SK-N-MC (cell line): ENCODE measurements at regions not wholly inside any gene's neighbourhood (a gene's known extent, or its start where the extent isn't known, plus 50 kb on each side); places are given as distances from the start of the nearest gene placed in this dataset.

ENCODE experiments used
- EZH2 ChIP-seq: fragments of 200-600 bp; sonication (generic); IDR thresholded peaks from one replicate; pipeline ENCODE4 v1.6.1; 2017; ENCODE audit warnings: antibody characterized with exemption
- FOXP2 ChIP-seq: optimal IDR thresholded peaks from 2 replicates; pipeline ENCODE3; 2011; ENCODE audit warnings: mild to moderate bottlenecking, moderate library complexity; ENCODE audit not compliant: insufficient read depth; ENCODE audit errors: extremely low read length, control extremely low read depth
- POLR2AphosphoS5 ChIP-seq: IDR thresholded peaks from 2 replicates; pipeline ENCODE4 v1.6.1; 2012; ENCODE audit warnings: mild to moderate bottlenecking, low read depth, low read length, borderline replicate concordance

DNA sequence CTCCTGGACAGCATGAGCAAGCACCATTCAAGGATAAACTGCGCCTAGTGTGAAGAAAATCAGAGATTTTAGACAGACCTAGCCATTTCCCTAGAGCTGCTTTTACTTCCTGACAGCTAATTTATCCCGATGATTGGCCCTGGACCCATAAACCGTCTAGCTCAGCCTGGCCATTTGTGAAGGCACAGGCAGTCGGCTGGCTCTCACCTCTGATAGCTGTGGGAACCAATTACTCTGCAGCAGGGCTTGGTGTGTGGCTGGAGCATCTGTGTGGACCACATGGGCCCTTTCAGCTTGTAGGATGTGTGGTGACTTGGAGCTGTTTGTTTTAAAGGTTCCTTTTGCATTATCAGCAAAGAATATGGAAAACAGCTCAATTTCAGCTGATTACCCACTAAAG is 111.1 kb upstream of the NPY start:
- no peak for TF ChIP-seq EZH2
- TF ChIP-seq POLR2AphosphoS5: no peak
- TF ChIP-seq FOXP2: no peak
